Neural crest cell (in vitro differentiated cells): ENCODE measurements at regions not wholly inside any gene's neighbourhood (a gene's known extent, or its start where the extent isn't known, plus 50 kb on each side); places are given as distances from the start of the nearest gene placed in this dataset.

Experiments used
- DNase-seq: peaks from one replicate; pipeline ENCODE4 v3.0.0; 2021; ENCODE audit warnings: low read depth, mixed read lengths, low spot score
- H3K27ac Mint-ChIP-seq: one replicate; pipeline ENCODE4 v1.8.0; 2021; ENCODE audit warnings: mild to moderate bottlenecking, mixed read lengths; ENCODE audit not compliant: unreplicated experiment
- H3K27me3 Mint-ChIP-seq: 2 replicates; pipeline ENCODE4 v1.8.0; 2021; ENCODE audit warnings: low read depth, mild to moderate bottlenecking, mixed read lengths
- H3K36me3 Mint-ChIP-seq: 2 replicates; pipeline ENCODE4 v1.8.0; 2021; ENCODE audit warnings: low read depth, mild to moderate bottlenecking, mixed read lengths
- H3K4me1 Mint-ChIP-seq: 2 replicates; pipeline ENCODE4 v1.8.0; 2021; ENCODE audit warnings: mixed read lengths
- H3K4me3 Mint-ChIP-seq: one replicate; pipeline ENCODE4 v1.8.0; 2021; ENCODE audit warnings: mild to moderate bottlenecking, mixed read lengths
- H3K9me3 Mint-ChIP-seq: 2 replicates; pipeline ENCODE4 v1.8.0; 2021; ENCODE audit warnings: mixed read lengths
- TF ChIP-seq, protein P1 (sequence below): fragments of 200-600 bp; sonication (generic); conservative IDR thresholded peaks from 2 replicates; pipeline ENCODE4 v1.5.0; 2021; ENCODE audit warnings: antibody characterized with exemption, mild to moderate bottlenecking

DNA sequence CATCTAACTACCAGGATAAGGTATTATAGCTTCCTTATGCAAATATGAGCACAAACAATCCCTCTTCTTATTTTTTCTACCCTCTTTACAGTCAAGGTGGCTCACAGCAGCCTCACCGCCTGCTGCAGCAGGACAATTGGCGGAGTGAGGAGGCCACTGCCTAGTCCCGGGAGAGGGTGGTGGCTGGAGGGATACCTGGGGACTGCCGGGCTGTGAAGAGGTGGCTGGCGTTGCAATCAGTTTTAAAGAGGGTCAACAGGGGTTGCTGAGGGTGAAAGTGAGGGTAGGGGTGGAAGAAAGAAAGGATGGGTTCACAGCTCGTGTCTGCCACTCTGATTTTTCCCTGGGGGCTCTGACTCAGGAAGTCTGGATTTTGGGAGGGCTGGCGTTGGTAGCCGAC is 105.1 kb upstream of the SLC6A6 start:
- Mint-ChIP-seq H3K9me3 (no peaks in the 10 kb centered on the region), H3K4me1 (no peaks in the 10 kb centered on the region), H3K27ac (no peak overlapping the region), H3K4me3 (no peak overlapping the region), H3K27me3 (no peaks in the 10 kb centered on the region), H3K36me3 (peaks cover 2% of the 10 kb centered on the region)
- no peak for DNase-seq
- TF ChIP-seq, protein P1, sequence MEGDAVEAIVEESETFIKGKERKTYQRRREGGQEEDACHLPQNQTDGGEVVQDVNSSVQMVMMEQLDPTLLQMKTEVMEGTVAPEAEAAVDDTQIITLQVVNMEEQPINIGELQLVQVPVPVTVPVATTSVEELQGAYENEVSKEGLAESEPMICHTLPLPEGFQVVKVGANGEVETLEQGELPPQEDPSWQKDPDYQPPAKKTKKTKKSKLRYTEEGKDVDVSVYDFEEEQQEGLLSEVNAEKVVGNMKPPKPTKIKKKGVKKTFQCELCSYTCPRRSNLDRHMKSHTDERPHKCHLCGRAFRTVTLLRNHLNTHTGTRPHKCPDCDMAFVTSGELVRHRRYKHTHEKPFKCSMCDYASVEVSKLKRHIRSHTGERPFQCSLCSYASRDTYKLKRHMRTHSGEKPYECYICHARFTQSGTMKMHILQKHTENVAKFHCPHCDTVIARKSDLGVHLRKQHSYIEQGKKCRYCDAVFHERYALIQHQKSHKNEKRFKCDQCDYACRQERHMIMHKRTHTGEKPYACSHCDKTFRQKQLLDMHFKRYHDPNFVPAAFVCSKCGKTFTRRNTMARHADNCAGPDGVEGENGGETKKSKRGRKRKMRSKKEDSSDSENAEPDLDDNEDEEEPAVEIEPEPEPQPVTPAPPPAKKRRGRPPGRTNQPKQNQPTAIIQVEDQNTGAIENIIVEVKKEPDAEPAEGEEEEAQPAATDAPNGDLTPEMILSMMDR = no peak

GRCh38 chr3:14297784-14298236 is 104.6 kb upstream of the SLC6A6 start:
- no peak for DNase-seq
- no peaks in the 10 kb centered on the region for H3K27me3 Mint-ChIP-seq
- TF ChIP-seq, protein P1 = no peak
- no peak overlapping the region for H3K27ac Mint-ChIP-seq
- H3K4me1 Mint-ChIP-seq = no peaks in the 10 kb centered on the region
- no peaks in the 10 kb centered on the region for H3K9me3 Mint-ChIP-seq
- H3K36me3 Mint-ChIP-seq = peaks cover 2% of the 10 kb centered on the region
- no peak overlapping the region for H3K4me3 Mint-ChIP-seq

DNA sequence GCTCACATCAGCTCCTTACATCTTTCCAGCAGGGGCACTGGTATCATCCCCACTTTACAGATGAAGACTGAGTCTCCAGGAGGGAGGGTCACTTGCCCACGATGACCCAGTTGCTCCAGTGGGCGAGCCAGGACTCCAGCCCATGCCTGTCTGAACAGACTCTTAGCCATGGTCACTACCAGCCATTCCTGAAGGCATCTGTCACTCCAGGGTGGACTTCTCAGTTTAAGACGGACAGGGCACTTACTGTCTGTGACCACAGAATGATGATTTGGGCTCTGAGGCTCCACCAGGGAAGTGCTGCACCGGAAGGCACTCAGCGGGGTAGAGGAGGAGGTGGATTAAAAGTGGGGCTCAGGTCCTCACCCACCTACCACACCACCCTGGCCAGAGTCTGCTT is 104.0 kb upstream of the SLC6A6 start:
- Mint-ChIP-seq H3K27me3 (no peaks in the 10 kb centered on the region), H3K27ac (no peak overlapping the region), H3K4me1 (no peaks in the 10 kb centered on the region), H3K36me3 (peaks cover 2% of the 10 kb centered on the region), H3K4me3 (no peak overlapping the region), H3K9me3 (no peaks in the 10 kb centered on the region)
- TF ChIP-seq, protein P1 = no peak
- no peak for DNase-seq

- TF ChIP-seq, protein P1 = no peak
- no peak for DNase-seq
- Mint-ChIP-seq H3K4me3 (no peak overlapping the region), H3K4me1 (no peaks in the 10 kb centered on the region), H3K27ac (no peak overlapping the region), H3K9me3 (no peaks in the 10 kb centered on the region), H3K36me3 (peaks cover 2% of the 10 kb centered on the region), H3K27me3 (no peaks in the 10 kb centered on the region)
Observed at GRCh38 chr3:14298991-14299555, 103.3 kb upstream of the SLC6A6 start.

DNA sequence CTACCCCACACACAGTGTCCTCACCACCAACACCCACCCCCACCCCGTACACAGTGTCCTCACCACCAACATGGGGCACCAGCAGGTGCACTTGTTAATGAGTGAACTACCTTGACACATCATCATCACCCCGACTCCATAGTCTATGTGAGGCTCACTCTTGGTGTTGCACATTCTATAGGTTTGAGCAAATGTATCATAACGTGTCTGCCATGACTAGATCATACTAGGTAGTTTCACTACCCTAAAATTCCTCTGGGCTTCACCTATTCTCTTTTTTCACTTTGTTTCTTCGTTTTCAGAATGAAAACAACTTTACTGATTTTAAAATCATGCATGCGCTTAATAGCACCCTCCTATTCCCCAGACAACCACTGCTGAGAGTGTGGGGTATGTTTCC is 102.6 kb upstream of the SLC6A6 start:
- H3K9me3 Mint-ChIP-seq = no peaks in the 10 kb centered on the region
- TF ChIP-seq, protein P1 = no peak
- DNase-seq = no peak
- H3K4me1 Mint-ChIP-seq = no peaks in the 10 kb centered on the region
- no peak overlapping the region for H3K27ac Mint-ChIP-seq
- no peaks in the 10 kb centered on the region for H3K27me3 Mint-ChIP-seq
- H3K4me3 Mint-ChIP-seq = no peak overlapping the region
- no peaks in the 10 kb centered on the region for H3K36me3 Mint-ChIP-seq
